Muscle of back (tissue), 3 donors: ENCODE measurements at regions not wholly inside any gene's neighbourhood (a gene's known extent, or its start where the extent isn't known, plus 50 kb on each side); places are given as distances from the start of the nearest gene placed in this dataset.
"Not testable (repeated sequence)": the region's sequence is repeated elsewhere in the genome, so short reads cannot be mapped to it uniquely, and the experiment has no call there.

Source experiments
- DNase-seq, 3 donors: peaks; one replicate each; pipeline versions ENCODE4 v3.0.0 to v3.0.0-alpha.2; 2013

DNA sequence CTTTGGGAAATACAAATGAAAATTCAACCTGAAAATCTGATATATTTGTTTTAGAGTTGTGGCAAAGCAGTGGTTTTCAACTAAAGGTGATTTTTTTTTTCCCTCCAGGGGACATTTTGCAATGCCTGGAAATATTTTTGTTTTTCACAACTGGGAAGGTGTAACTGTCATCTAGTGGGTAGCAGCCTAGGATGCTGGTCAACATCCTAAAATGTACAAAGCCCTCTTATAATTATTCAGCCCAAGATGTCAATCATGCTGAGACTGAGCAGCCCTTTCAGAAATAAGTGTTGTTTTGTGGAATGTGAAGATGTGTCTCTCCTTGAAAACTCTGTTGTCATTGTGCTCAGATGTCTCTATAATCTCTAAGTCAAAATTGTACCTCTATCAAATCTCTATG lies 95.2 kb upstream of the NCAM2 start:
- no peak for DNase-seq

GRCh38 chr21:20927555-20927954 lies 70.7 kb upstream of the NCAM2 start:
- DNase-seq: not testable (repeated sequence)

DNA sequence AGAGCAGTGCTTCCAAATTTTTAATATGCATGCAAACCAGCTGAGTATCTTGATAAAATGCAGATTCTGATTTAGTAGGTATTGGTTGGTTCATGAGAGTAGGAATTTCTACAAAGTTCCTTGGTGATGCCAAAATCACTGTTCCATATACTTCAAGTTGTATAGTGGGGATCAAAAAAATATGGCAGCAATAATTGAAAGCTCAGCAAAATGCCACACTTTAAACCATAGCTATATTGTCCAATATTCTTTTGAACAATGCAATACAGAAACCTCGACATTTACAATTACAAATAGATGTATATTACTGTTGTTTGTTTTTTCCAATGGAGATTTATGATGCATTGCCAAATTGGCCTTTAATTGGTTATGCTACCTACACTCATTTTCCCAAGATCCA lies 55.7 kb upstream of the NCAM2 start:
- DNase-seq: no peak

DNA sequence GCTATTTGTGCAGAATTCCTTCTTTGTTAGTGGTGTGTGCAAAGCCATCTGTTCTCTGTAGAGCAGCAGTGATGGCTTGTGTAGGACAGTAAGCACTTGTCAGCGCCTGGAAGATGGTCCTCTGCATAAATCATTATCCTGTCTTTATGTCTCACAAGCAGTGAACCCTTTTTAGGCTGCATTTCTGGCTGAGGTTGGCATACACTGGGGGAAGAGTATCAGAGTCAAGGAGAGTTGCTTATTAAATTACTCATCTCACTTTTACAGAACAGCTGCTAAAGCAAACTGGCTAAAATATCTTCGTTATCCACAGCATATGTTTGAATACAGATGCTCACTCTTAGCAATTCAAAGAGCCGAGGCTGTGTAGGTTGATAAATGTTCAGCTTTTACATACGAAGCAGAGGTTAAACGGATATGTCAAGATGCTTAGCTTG lies 54.6 kb upstream of the NCAM2 start:
- DNase-seq: peak; percentile 9 to 40 (median 27)

GRCh38 chr21:20944139-20944538 lies 54.1 kb upstream of the NCAM2 start:
- no peak for DNase-seq

DNA sequence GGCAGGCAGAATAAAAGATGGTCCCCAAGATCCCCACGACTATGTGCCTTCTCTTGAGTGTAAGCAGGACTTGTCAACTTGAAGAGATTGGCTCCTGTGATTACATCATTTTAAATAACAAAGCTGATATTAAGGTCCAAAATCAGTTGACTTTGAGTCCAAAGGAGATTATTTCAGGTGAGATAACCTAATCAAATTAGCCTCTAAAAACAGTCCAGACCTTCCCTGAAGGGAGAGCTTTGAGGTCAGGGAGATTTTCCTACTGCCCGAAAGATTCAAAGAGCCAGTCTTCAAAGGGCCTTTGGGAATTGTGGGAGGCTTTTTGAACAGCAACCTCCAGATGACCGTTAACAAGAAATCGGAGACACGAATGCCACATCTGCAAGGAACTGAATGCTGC lies 51.5 kb upstream of the NCAM2 start:
- DNase-seq: no peak
